ENCODE measurements at regions not wholly inside any gene's neighbourhood (a gene's known extent, or its start where the extent isn't known, plus 50 kb on each side); places are given as distances from the start of the nearest gene placed in this dataset.

DNA sequence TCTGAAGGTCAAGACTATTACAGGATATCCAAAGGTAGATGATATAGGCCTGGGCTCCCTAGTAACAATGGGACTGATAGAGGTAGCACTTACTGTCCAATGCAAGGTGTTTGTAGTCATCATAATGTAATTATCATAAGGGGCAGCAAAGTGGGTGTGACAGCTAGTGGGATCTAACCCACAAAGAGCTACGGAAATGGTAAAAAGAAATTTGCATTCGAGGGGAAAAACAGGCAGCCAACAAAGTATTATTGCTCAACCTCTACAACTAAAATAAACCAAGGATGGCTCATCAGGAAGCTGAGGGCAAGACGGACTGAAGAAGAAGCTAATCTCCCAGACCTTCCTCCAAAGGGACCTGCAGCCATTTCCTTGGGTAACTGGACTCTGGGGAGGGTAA lies 211.0 kb downstream of the WDR11 start:
- no peak overlapping the region for H3K4me3 Mint-ChIP-seq (ENCODE audit: unreplicated experiment)

GRCh38 chr10:121063744-121064143 lies 212.6 kb downstream of the WDR11 start:
- Mint-ChIP-seq H3K27ac (ENCODE audit: unreplicated experiment) (no peak overlapping the region), H3K4me3 (ENCODE audit: unreplicated experiment) (no peak overlapping the region), H3K9me3 (ENCODE audit: unreplicated experiment) (no peaks in the 10 kb centered on the region), H3K27me3 (ENCODE audit: unreplicated experiment) (peaks cover 2% of the 10 kb centered on the region), H3K36me3 (ENCODE audit: unreplicated experiment) (no peaks in the 10 kb centered on the region), H3K4me1 (ENCODE audit: unreplicated experiment) (no peaks in the 10 kb centered on the region)
- no peak for DNase-seq (ENCODE audit: extremely low spot score, unreplicated experiment)
- TF ChIP-seq, protein P1, sequence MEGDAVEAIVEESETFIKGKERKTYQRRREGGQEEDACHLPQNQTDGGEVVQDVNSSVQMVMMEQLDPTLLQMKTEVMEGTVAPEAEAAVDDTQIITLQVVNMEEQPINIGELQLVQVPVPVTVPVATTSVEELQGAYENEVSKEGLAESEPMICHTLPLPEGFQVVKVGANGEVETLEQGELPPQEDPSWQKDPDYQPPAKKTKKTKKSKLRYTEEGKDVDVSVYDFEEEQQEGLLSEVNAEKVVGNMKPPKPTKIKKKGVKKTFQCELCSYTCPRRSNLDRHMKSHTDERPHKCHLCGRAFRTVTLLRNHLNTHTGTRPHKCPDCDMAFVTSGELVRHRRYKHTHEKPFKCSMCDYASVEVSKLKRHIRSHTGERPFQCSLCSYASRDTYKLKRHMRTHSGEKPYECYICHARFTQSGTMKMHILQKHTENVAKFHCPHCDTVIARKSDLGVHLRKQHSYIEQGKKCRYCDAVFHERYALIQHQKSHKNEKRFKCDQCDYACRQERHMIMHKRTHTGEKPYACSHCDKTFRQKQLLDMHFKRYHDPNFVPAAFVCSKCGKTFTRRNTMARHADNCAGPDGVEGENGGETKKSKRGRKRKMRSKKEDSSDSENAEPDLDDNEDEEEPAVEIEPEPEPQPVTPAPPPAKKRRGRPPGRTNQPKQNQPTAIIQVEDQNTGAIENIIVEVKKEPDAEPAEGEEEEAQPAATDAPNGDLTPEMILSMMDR (IDR thresholded peaks at IDR 0.05): no peak

More for the DNA sequence above, 211.0 kb downstream of the WDR11 start:
- TF ChIP-seq, protein P1 (IDR thresholded peaks at IDR 0.05): no peak
- DNase-seq (ENCODE audit: extremely low spot score, unreplicated experiment): no peak
- Mint-ChIP-seq H3K27me3 (ENCODE audit: unreplicated experiment) (peaks cover 2% of the 10 kb centered on the region), H3K36me3 (ENCODE audit: unreplicated experiment) (no peaks in the 10 kb centered on the region), H3K27ac (ENCODE audit: unreplicated experiment) (no peak overlapping the region), H3K9me3 (ENCODE audit: unreplicated experiment) (no peaks in the 10 kb centered on the region), H3K4me1 (ENCODE audit: unreplicated experiment) (peaks cover 3% of the 10 kb centered on the region)

DNA sequence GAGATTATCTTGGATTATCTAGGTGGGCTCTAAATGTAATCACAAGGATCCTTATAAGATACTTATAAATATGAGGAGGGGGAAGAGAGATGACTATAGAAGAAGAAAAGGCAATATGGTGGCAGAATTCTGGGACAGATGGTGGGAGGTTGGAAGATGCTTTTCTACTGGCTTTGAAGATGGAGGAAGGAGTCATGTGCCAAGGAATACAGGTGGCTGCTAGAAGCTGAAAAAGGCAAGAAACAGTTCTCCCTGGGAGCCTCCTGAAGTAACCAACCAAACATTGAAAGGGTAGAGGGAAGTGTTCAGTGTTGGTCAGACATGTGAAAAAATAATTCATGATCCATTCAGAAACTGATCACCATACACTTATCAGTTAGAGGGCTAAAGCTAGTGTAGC lies 213.3 kb downstream of the WDR11 start:
- no peak for DNase-seq (ENCODE audit: extremely low spot score, unreplicated experiment)
- Mint-ChIP-seq H3K4me1 (ENCODE audit: unreplicated experiment) (peaks cover 6% of the 10 kb centered on the region), H3K36me3 (ENCODE audit: unreplicated experiment) (no peaks in the 10 kb centered on the region), H3K27me3 (ENCODE audit: unreplicated experiment) (peaks cover 2% of the 10 kb centered on the region), H3K27ac (ENCODE audit: unreplicated experiment) (no peak overlapping the region), H3K4me3 (ENCODE audit: unreplicated experiment) (no peak overlapping the region), H3K9me3 (ENCODE audit: unreplicated experiment) (no peaks in the 10 kb centered on the region)
- TF ChIP-seq, protein P1 (IDR thresholded peaks at IDR 0.05): no peak

DNA sequence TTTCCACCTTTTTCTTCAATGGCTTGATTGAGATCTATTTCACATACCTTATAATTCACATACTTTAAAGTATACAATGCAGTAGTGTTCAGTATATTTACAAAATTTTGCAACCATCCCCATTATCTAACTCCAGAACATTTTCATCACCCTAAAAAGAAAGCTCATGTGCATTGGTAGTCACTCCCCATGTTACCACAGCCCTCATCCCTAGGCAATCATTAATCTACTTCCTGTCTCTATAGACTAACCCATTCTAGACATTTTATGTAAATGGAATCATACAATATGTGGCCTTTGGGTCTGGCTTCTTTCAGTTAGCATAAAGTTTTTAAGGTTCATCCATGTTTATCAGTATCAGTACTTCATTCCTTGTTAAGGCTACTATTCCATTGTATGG lies 214.2 kb downstream of the WDR11 start:
- H3K4me3 Mint-ChIP-seq (ENCODE audit: unreplicated experiment): no peak overlapping the region
- no peaks in the 10 kb centered on the region for H3K36me3 Mint-ChIP-seq (ENCODE audit: unreplicated experiment)
- TF ChIP-seq, protein P1 (IDR thresholded peaks at IDR 0.05): no peak
- H3K27ac Mint-ChIP-seq (ENCODE audit: unreplicated experiment): no peak overlapping the region
- no peak for DNase-seq (ENCODE audit: extremely low spot score, unreplicated experiment)
- H3K9me3 Mint-ChIP-seq (ENCODE audit: unreplicated experiment): no peaks in the 10 kb centered on the region
- H3K4me1 Mint-ChIP-seq (ENCODE audit: unreplicated experiment): peaks cover 7% of the 10 kb centered on the region
- H3K27me3 Mint-ChIP-seq (ENCODE audit: unreplicated experiment): peaks cover 2% of the 10 kb centered on the region

DNA sequence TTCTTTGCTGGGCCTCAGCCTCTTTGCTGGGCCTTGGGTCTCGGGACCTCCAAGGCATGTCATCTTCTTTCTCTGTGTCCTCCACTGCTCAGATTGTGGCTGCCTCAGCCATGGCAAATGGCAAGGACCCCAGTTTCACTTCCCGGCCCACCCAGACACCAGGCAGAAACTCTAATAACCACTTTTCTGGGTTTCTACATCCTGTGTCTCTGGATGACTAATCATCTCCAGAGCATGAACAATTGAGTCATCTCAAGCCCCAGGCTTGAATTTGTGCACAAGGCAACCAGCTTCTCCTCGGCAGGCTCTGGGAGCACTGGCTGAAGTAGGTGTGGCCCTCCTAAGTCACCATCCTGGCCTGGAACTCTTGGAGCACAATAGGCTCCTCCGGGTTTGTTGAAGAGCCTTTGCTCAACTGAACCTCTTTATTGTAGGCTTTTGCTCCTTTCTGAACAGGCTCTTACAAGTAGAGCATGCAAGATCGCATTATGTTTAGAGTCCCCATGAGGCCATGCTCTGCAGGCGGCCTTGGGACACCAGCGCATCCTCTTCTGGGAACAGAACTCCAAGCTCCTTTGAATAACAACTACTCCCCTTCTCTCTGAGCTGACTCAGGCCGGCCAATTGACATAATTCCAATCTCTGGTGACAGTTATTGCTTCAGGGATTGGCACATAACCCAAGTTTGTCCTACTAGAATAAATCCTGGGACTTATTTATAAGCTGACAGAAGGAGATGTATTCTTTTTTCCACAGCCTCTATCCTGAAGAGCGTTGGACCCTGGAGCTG lies 218.1 kb downstream of the WDR11 start:
- TF ChIP-seq, protein P1 (IDR thresholded peaks at IDR 0.05): no peak
- peaks cover 9% of the 10 kb centered on the region for H3K4me1 Mint-ChIP-seq (ENCODE audit: unreplicated experiment)
- no peaks in the 10 kb centered on the region for H3K27me3 Mint-ChIP-seq (ENCODE audit: unreplicated experiment)
- DNase-seq (ENCODE audit: extremely low spot score, unreplicated experiment): no peak
- H3K4me3 Mint-ChIP-seq (ENCODE audit: unreplicated experiment): no peak overlapping the region
- H3K27ac Mint-ChIP-seq (ENCODE audit: unreplicated experiment): no peak overlapping the region
- H3K9me3 Mint-ChIP-seq (ENCODE audit: unreplicated experiment): no peaks in the 10 kb centered on the region
- no peaks in the 10 kb centered on the region for H3K36me3 Mint-ChIP-seq (ENCODE audit: unreplicated experiment)
